Gastroesophageal sphincter (tissue), 4 donors: ENCODE measurements at regions not wholly inside any gene's neighbourhood (a gene's known extent, or its start where the extent isn't known, plus 50 kb on each side); places are given as distances from the start of the nearest gene placed in this dataset.

Experiments
- ATAC-seq: fragments of 150-250 bp; one replicate; pipeline ENCODE4 v1.9.1; 2016; ENCODE audit warnings: mild to moderate bottlenecking, moderate library complexity
- H3K27ac ChIP-seq, 4 donors: fragments of 200-600 bp; sonication (generic) in 3 of 4; 1 replicate in 3 of 4; 2 replicates in 1 of 4; pipeline ENCODE4 v1.5.1; 2016 to 2019
- H3K27me3 ChIP-seq: fragments of 200-600 bp; sonication (generic); one replicate; pipeline ENCODE4 v1.5.1; 2019
- H3K36me3 ChIP-seq, 2 donors: fragments of 200-600 bp; sonication (generic); one replicate each; pipeline ENCODE4 v1.5.1; 2019; ENCODE audit warnings: control low read depth in 1 of 2
- H3K4me1 ChIP-seq, 3 donors: fragments of 200-600 bp; sonication (generic); 1 replicate in 2 of 3; 2 replicates in 1 of 3; pipeline ENCODE4 v1.5.1; 2016 to 2019; ENCODE audit warnings: control low read depth in 2 of 3
- H3K4me3 ChIP-seq, 2 donors: fragments of 200-600 bp; sonication (generic); one replicate each; pipeline ENCODE4 v1.5.1; 2019; ENCODE audit warnings: mild to moderate bottlenecking in 1 of 2, moderate library complexity in 1 of 2
- H3K9me3 ChIP-seq, 3 donors: fragments of 200-600 bp; sonication (generic); one replicate each; pipeline ENCODE4 v1.5.1; 2017 to 2019; ENCODE audit warnings: control low read depth in 2 of 3
- CTCF ChIP-seq, 4 experiments: fragments of 200-600 bp in 2 of 4; fragments of 450-650 bp in 2 of 4; sonication (generic) in 1 of 4; IDR thresholded peaks; one replicate each; pipeline ENCODE4 v1.5.1; 2017 to 2019; ENCODE audit warnings: antibody characterized with exemption in 4 of 4, mild to moderate bottlenecking in 2 of 4, moderate library complexity in 2 of 4
- EP300 ChIP-seq: sonication (generic); formaldehyde crosslinking; IDR thresholded peaks from one replicate; pipeline ENCODE4 v1.6.1; 2017; ENCODE audit warnings: antibody characterized with exemption, mild to moderate bottlenecking
- POLR2A ChIP-seq, 2 donors: fragments of 450-650 bp; IDR thresholded peaks; one replicate each; pipeline ENCODE4 v1.6.1; 2017; ENCODE audit warnings: antibody characterized with exemption in 2 of 2, mild to moderate bottlenecking in 2 of 2, moderate library complexity in 1 of 2
- POLR2AphosphoS5 ChIP-seq: sonication (generic); formaldehyde crosslinking; IDR thresholded peaks from one replicate; pipeline ENCODE4 v1.6.1; 2017; ENCODE audit warnings: antibody characterized with exemption
- WGBS, 2 donors: methylation state at CpG; one replicate each; pipeline ENCODE4 v1.1.5; 2018; ENCODE audit warnings: low coverage in 1 of 2; 5-methylcytosine and 5-hydroxymethylcytosine counted together

GRCh38 chr10:89153971-89154370, 53.1 kb downstream of the CH25H start:
- 85% methylated on average over 1 of the region's 1 CpG; no CpG with 5 or more reads in 1 of the 2 donors for WGBS, 2 donors
- Histone ChIP-seq H3K27ac (no peak overlapping the region), H3K27me3 (no peaks in the 10 kb centered on the region), H3K9me3 (no peaks in the 10 kb centered on the region), H3K36me3 (no peaks in the 10 kb centered on the region), H3K4me3 (no peak overlapping the region), H3K4me1 (no peaks in the 10 kb centered on the region)
- ATAC-seq = no peak
- TF ChIP-seq POLR2A (IDR thresholded peaks at IDR 0.05) (no peak), EP300 (no peak), POLR2AphosphoS5 (no peak), CTCF (IDR thresholded peaks at IDR 0.05) (no peak)

GRCh38 chr10:89153116-89153515, 54.0 kb downstream of the CH25H start:
- Histone ChIP-seq H3K4me1 (no peaks in the 10 kb centered on the region), H3K27me3 (no peaks in the 10 kb centered on the region), H3K9me3 (no peaks in the 10 kb centered on the region), H3K36me3 (no peaks in the 10 kb centered on the region), H3K4me3 (no peak overlapping the region), H3K27ac (no peak overlapping the region)
- ATAC-seq = no peak
- TF ChIP-seq POLR2AphosphoS5 (no peak), EP300 (no peak), CTCF (IDR thresholded peaks at IDR 0.05) (no peak), POLR2A (IDR thresholded peaks at IDR 0.05) (no peak)
- 39 to 71% methylated on average over 3 of the region's 3 CpGs for WGBS, 2 donors

- no peak overlapping the region for H3K27ac ChIP-seq
- no peak for TF ChIP-seq POLR2AphosphoS5
- no peak for TF ChIP-seq EP300
- no peak for TF ChIP-seq POLR2A (IDR thresholded peaks at IDR 0.05)
- TF ChIP-seq CTCF (IDR thresholded peaks at IDR 0.05) = no peak
- H3K27me3 ChIP-seq = no peaks in the 10 kb centered on the region
- H3K36me3 ChIP-seq = no peaks in the 10 kb centered on the region
- 16 to 47% methylated on average over 2 of the region's 2 CpGs for WGBS, 2 donors
- H3K4me3 ChIP-seq = no peak overlapping the region
- H3K4me1 ChIP-seq = no peaks in the 10 kb centered on the region
- H3K9me3 ChIP-seq = no peaks in the 10 kb centered on the region
- no peak for ATAC-seq
Measured at GRCh38 chr10:89151857-89152256, 55.3 kb downstream of the CH25H start.

GRCh38 chr10:89148061-89148460, 59.1 kb downstream of the CH25H start:
- H3K36me3 ChIP-seq = no peaks in the 10 kb centered on the region
- no peak for TF ChIP-seq POLR2AphosphoS5
- no peak for TF ChIP-seq EP300
- TF ChIP-seq POLR2A (IDR thresholded peaks at IDR 0.05) = no peak
- no peak for TF ChIP-seq CTCF (IDR thresholded peaks at IDR 0.05)
- H3K4me1 ChIP-seq = no peaks in the 10 kb centered on the region
- no peak overlapping the region for H3K4me3 ChIP-seq
- no peak overlapping the region for H3K27ac ChIP-seq
- no peak for ATAC-seq
- no peaks in the 10 kb centered on the region for H3K27me3 ChIP-seq
- no peaks in the 10 kb centered on the region for H3K9me3 ChIP-seq
- 93 to 98% methylated on average over 5 of the region's 5 CpGs for WGBS, 2 donors

- Histone ChIP-seq H3K27ac (no peak overlapping the region), H3K27me3 (no peaks in the 10 kb centered on the region)
- ATAC-seq = peak; percentile 71
Measured at GRCh38 chr10:89147256-89147655, 59.9 kb downstream of the CH25H start.

More at GRCh38 chr10:89147256-89147655, 59.9 kb downstream of the CH25H start:
- 40 to 52% methylated on average over 1 to 2 of the region's 2 CpGs for WGBS, 2 donors
- no peaks in the 10 kb centered on the region for H3K36me3 ChIP-seq
- no peaks in the 10 kb centered on the region for H3K4me1 ChIP-seq
- H3K9me3 ChIP-seq = no peaks in the 10 kb centered on the region
- TF ChIP-seq POLR2A (IDR thresholded peaks at IDR 0.05) (no peak), POLR2AphosphoS5 (peak; percentile 26)
- no peak overlapping the region for H3K4me3 ChIP-seq
